Panc1 (cell line): ENCODE measurements at regions not wholly inside any gene's neighbourhood (a gene's known extent, or its start where the extent isn't known, plus 50 kb on each side); places are given as distances from the start of the nearest gene placed in this dataset.

ENCODE experiments used
- ATAC-seq: fragments of 200-7000 bp; cut with Tn5 transposase; 2 replicates; pipeline ENCODE4 v1.9.1; 2020; ENCODE audit warnings: mild to moderate bottlenecking, moderate library complexity
- BruUV-seq: library from RNA; stranded (reverse); fragments of 400-500 nt; replicated peaks from 2 replicates; lab custom pipeline; 2021; lab: Mats Ljungman, UMichigan
- CTCF ChIA-PET: fragments of 300-600 bp; sonication (Branson Sonifier 250); formaldehyde crosslinking; loops from one replicate; lab custom pipeline; 2022; ENCODE audit warnings: antibody characterized with exemption; lab: Charles Lee
- POLR2A ChIA-PET: fragments of 300-600 bp; sonication (Branson Sonifier 250); formaldehyde crosslinking; loops from one replicate; lab custom pipeline; 2022; ENCODE audit warnings: antibody characterized with exemption; lab: Charles Lee
- DNase-seq: peaks from one replicate; pipeline ENCODE4 v3.0.0-alpha.2; 2010; ENCODE audit warnings: low read depth, low spot score
- H3K27ac ChIP-seq: 2 replicates; pipeline ENCODE4 v1.5.1; 2011; ENCODE audit warnings: mild to moderate bottlenecking, low read length, inconsistent platforms
- H3K27me3 ChIP-seq: fragments of 200-500 bp; sonication (Bioruptor generic); 2 replicates; pipeline ENCODE4 v1.6.0; 2014; ENCODE audit warnings: low read length, inconsistent platforms; ENCODE audit not compliant: control insufficient read depth, insufficient read depth
- H3K36me3 ChIP-seq: fragments of 200-500 bp; sonication (Bioruptor generic); 2 replicates; pipeline ENCODE4 v1.5.1; 2014; ENCODE audit warnings: inconsistent platforms, mild to moderate bottlenecking, low read length, moderate library complexity; ENCODE audit not compliant: control insufficient read depth, insufficient read depth
- H3K4me1 ChIP-seq: 2 replicates; pipeline ENCODE4 v1.5.1; 2011; ENCODE audit warnings: inconsistent platforms, mild to moderate bottlenecking, low read length, moderate library complexity; ENCODE audit not compliant: control insufficient read depth, insufficient read depth
- H3K4me3 ChIP-seq, 2 experiments: 2 replicates each; pipeline ENCODE4 v1.5.1; 2011 to 2012; ENCODE audit warnings: low read depth in 2 of 2, low read length in 2 of 2, mild to moderate bottlenecking in 2 of 2, inconsistent platforms in 1 of 2, moderate library complexity in 1 of 2
- H3K9me3 ChIP-seq: fragments of 200-500 bp; sonication (Bioruptor generic); 2 replicates; pipeline ENCODE4 v1.5.1; 2014; ENCODE audit warnings: low read depth, mild to moderate bottlenecking, inconsistent platforms, low read length, moderate library complexity; ENCODE audit not compliant: control insufficient read depth, insufficient read depth
- CTCF ChIP-seq: fragments of 450-650 bp; IDR thresholded peaks from 2 replicates; pipeline ENCODE4 v1.5.1; 2017; ENCODE audit warnings: mild to moderate bottlenecking
- POLR2AphosphoS5 ChIP-seq: IDR thresholded peaks from 2 replicates; pipeline ENCODE4 v1.6.1; 2012; ENCODE audit warnings: mild to moderate bottlenecking, low read depth, low read length, moderate library complexity
- REST ChIP-seq, 2 experiments: IDR thresholded peaks; 2 replicates each; pipeline ENCODE4 v1.6.1; 2011 to 2012; ENCODE audit warnings: low read depth in 2 of 2, control low read depth in 1 of 2, low read length in 1 of 2, mild to moderate bottlenecking in 1 of 2, moderate library complexity in 1 of 2; ENCODE audit not compliant: insufficient read depth in 1 of 2
- SIN3A ChIP-seq: IDR thresholded peaks from 2 replicates; pipeline ENCODE4 v1.6.1; 2012; ENCODE audit warnings: low read depth, mild to moderate bottlenecking, low read length, moderate library complexity, borderline replicate concordance; ENCODE audit not compliant: insufficient read depth
- TCF7L2 ChIP-seq: IDR thresholded peaks from 2 replicates; pipeline ENCODE4 v1.6.1; 2011; ENCODE audit warnings: mild to moderate bottlenecking, low read depth, low read length, inconsistent platforms
- in situ Hi-C: cut with HindIII; loops from 2 replicates; pipeline ENCODE4 v1.10.0; 2016; ENCODE audit warnings: low sequenced_read_pairs, low pct_unique_long_range_greater_than_20kb
- intact Hi-C: fragments of 100-400 bp; cut with micrococcal nuclease; formaldehyde crosslinking; loops from one replicate; pipeline ENCODE4 v1.10.0; 2022; ENCODE audit not compliant: unreplicated experiment

GRCh38 chr4:13944095-13944511 is 316.6 kb upstream of the BOD1L1 start:
- no peak overlapping the region for H3K4me3 ChIP-seq

GRCh38 chr4:13947921-13948320 is 320.4 kb upstream of the BOD1L1 start:
- ChIA-PET CTCF (no interaction called here), POLR2A (no interaction called here)
- intact Hi-C loops (no loop called here), in situ Hi-C loops (no loop called here)
- no TSS peak for BruUV-seq
- no peaks in the 10 kb centered on the region for H3K4me1 ChIP-seq
- DNase-seq (no peak), ATAC-seq (no peak)
- H3K9me3 ChIP-seq, result no peaks in the 10 kb centered on the region
- H3K36me3 ChIP-seq, result no peaks in the 10 kb centered on the region
- no peak overlapping the region for H3K27ac ChIP-seq
- H3K27me3 ChIP-seq, result no peaks in the 10 kb centered on the region
- no peak overlapping the region for H3K4me3 ChIP-seq
- TF ChIP-seq POLR2AphosphoS5 (no peak), TCF7L2 (no peak), REST (IDR thresholded peaks at IDR 0.05; ENCODE audit: insufficient read depth in 1 of 2, low read depth in 2 of 2, low read length in 1 of 2) (no peak), CTCF (no peak), SIN3A (no peak)

More at GRCh38 chr4:13944095-13944511, 316.6 kb upstream of the BOD1L1 start:
- POLR2A ChIA-PET, result no interaction called here
- H3K9me3 ChIP-seq, result no peaks in the 10 kb centered on the region; the same call in 1 of the 2 replicates
- in situ Hi-C loops (no loop called here), intact Hi-C loops (no loop called here)
- CTCF ChIA-PET, result no interaction called here
- no peak overlapping the region for H3K27ac ChIP-seq
- no peak for DNase-seq
- no TSS peak for BruUV-seq
- no peaks in the 10 kb centered on the region for H3K27me3 ChIP-seq
- H3K4me1 ChIP-seq, result no peaks in the 10 kb centered on the region
- no peaks in the 10 kb centered on the region for H3K36me3 ChIP-seq
- ATAC-seq, result no peak
- TF ChIP-seq SIN3A (no peak), POLR2AphosphoS5 (no peak), CTCF (no peak), REST (IDR thresholded peaks at IDR 0.05; ENCODE audit: insufficient read depth in 1 of 2, low read depth in 2 of 2, low read length in 1 of 2) (no peak), TCF7L2 (no peak)
